PFSK-1 (cell line): ENCODE measurements at regions not wholly inside any gene's neighbourhood (a gene's known extent, or its start where the extent isn't known, plus 50 kb on each side); places are given as distances from the start of the nearest gene placed in this dataset.

ENCODE experiments used
- FOXP2 ChIP-seq: optimal IDR thresholded peaks from 2 replicates; pipeline ENCODE3; 2011; ENCODE audit warnings: borderline replicate concordance, control low read depth, inconsistent platforms; ENCODE audit not compliant: insufficient read depth; ENCODE audit errors: extremely low read length, extremely low read depth
- POLR2AphosphoS5 ChIP-seq: IDR thresholded peaks from 2 replicates; pipeline ENCODE4 v1.6.1; 2012; ENCODE audit warnings: low read depth, mild to moderate bottlenecking, control low read depth, low read length, moderate library complexity
- REST ChIP-seq, 2 experiments: IDR thresholded peaks; 2 replicates each; pipeline versions ENCODE4 v1.6.1 to v1.8.0; 2011 to 2012; ENCODE audit warnings: low read depth in 2 of 2, low read length in 2 of 2, control low read depth in 1 of 2, inconsistent platforms in 1 of 2, mild to moderate bottlenecking in 1 of 2, moderate library complexity in 1 of 2; ENCODE audit not compliant: insufficient read depth in 1 of 2
- SIN3A ChIP-seq: IDR thresholded peaks from 2 replicates; pipeline ENCODE4 v1.6.1; 2012; ENCODE audit warnings: mild to moderate bottlenecking, low read length, moderate library complexity, borderline replicate concordance; ENCODE audit not compliant: insufficient read depth
- TAF1 ChIP-seq: IDR thresholded peaks from 2 replicates; pipeline ENCODE4 v1.6.1; 2012; ENCODE audit warnings: low read length, control low read depth, borderline replicate concordance; ENCODE audit not compliant: insufficient read depth

- TF ChIP-seq POLR2AphosphoS5 (no peak), SIN3A (no peak), REST (IDR thresholded peaks at IDR 0.05; ENCODE audit: insufficient read depth in 1 of 2, low read depth in 2 of 2, low read length in 2 of 2) (no peak), FOXP2 (no peak), TAF1 (no peak)
Observed at GRCh38 chr22:25362215-25362882, 142.9 kb downstream of the CRYBB2 start.
